ENCODE measurements at regions not wholly inside any gene's neighbourhood (a gene's known extent, or its start where the extent isn't known, plus 50 kb on each side); places are given as distances from the start of the nearest gene placed in this dataset.

GRCh38 chr2:56713161-56713676 lies 529.4 kb downstream of the CCDC85A start:
- peak; percentile 9 for DNase-seq

DNA sequence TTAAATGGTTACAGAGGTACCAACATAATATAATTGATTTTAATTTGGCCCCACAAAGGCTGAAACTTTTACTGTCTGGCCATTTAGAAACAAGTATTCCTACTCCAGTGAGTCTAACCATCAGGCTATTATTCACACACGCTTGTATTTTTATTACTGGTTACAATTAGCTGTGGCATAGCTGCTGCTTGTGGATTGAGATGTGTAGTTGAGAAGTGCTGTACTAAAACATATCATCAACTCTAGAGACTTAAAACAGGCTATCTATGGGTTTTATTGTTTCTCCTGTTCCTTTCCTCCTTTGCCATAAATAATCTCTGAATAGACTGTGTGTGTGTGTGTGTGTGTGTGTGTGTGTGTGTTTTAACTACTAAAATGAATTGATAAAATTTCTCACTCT lies 530.2 kb downstream of the CCDC85A start:
- DNase-seq = no peak

GRCh38 chr2:56714400-56714799 lies 530.6 kb downstream of the CCDC85A start:
- DNase-seq = no peak

GRCh38 chr2:56715683-56716082 lies 531.9 kb downstream of the CCDC85A start:
- DNase-seq = no peak

DNA sequence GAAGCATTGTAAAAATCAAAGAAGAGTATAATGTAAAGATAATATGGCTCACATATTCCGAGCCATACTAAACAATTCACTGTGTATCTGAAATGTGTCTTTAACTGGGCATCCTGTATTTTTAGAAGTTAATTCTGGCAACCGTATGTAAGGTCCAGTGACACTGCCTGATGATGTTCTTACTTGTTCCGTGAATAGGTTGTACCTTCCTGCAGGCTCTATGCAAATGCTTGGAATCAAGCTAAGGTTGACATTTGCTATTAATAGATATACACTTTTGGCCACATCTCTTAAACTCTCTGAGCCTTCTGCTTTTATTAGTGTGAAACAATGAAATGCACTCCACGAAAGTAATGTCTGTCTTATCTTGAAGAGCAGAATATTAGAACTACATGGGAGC lies 534.6 kb downstream of the CCDC85A start:
- DNase-seq = no peak

GRCh38 chr2:56729212-56729611 lies 545.4 kb downstream of the CCDC85A start:
- DNase-seq = no peak

DNA sequence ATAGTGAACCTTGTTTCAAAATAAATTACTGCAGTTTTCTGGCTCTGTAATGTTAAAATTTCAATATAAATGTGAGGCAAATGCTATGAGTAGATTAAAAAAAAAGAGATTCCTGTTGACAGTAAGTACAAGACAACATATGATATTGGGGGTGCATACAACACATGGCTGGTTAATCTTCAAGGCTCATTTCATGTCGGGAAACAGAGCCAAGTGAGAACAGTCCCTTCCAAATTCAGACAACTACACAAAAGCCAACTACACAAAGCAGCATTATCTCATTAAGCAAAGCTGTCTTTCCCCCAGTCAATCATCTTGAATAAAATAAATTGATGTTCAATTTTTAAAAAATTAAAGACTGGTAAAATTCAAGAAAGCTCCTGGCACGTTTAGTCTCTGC lies 549.2 kb downstream of the CCDC85A start:
- no peak for DNase-seq

GRCh38 chr2:56739413-56739812 lies 555.6 kb downstream of the CCDC85A start:
- no peak for DNase-seq

GRCh38 chr2:56741601-56742102 lies 557.9 kb downstream of the CCDC85A start:
- no peak for DNase-seq

DNA sequence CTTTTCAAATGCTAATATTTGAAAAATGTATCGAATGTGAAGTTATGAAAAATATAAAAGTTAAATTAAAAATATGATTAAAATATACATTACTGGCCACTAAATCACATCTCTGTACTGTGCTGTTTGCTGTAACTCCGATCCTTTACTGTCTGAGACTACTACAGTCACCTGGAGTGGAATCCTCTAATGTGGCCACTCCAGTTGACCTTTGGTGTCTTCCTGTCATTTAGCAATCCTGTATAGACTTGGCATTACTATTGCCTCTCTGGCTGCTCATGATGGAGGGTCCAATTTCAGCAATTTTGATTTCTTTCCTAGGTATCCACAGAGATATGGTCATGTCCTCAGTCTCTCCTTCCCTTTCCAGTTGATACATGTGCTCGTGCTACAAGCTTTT lies 560.0 kb downstream of the CCDC85A start:
- DNase-seq = no peak

- peak; percentile 15 for DNase-seq
Observed at GRCh38 chr2:56749152-56749752, 565.5 kb downstream of the CCDC85A start.

DNA sequence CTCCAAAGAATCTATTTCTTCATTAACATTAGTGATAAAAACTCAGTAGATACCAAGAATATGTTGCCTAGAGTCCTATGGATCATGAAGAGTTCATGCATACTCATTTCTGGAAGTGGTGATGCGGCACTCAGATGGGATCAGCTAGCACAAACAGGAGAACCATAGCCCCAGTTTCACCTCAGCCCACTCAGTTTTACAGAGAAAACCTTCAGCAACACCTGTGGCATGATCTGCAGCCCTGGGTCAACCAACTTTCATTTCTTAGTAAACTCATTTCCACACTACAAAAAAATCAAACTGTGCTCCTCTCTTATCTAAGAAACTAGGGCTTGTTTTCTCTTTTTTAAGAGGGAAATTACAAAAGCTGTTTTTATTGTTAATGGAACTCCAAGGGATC lies 569.4 kb downstream of the CCDC85A start:
- DNase-seq = no peak

- no peak for DNase-seq
Observed at GRCh38 chr2:56754066-56754615, 570.4 kb downstream of the CCDC85A start.

DNA sequence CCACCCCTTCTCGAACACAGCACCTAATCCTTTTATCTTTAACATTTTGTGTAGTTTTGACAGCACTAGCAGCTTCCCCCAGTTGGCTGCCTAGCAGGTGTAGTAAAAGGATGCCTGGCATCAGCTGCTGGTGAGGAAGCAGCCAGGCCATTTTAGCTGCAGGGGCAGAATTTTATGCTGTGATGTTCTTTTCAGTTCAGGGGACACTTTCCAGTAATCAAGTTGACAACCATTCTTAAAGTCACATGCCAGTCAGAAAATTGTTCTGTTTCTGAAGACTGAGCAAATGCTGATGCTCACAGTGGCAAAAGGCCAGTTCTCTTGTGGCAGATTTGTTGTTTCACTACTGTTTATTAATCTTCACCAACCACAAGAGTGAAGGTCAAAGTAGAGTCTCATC lies 570.8 kb downstream of the CCDC85A start:
- DNase-seq = no peak

DNA sequence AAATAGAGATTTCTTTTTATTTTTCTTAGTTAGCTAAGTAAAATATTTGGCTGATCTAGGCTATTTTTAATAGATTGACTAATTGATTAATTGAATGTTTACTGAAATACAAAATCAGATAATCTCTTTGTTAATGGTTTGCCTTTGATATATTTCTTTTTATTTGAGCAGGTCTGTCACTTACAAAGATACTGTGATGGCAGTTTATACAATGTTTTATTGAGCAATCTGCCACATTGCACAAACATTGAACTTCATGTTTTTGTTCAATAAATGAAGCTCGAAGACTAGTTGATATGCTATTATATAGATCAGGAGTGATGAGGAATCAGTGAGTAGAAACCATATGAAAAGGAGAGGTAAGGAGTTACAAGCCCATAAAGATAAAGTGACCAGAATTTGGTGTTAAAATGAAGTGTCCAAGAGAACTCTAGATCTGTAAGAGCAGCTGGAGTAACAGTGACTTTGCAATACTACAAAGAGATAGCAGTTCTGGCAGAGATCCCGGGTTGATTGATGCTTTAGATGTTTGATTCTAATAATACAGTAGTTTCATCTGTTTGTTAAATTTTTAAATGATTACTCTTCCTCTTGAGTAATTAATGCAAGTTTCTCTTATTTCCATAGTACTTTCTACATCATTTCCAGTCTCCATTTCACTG lies 574.2 kb downstream of the CCDC85A start:
- DNase-seq = no peak

- no peak for DNase-seq
Observed at GRCh38 chr2:56763683-56764082, 579.9 kb downstream of the CCDC85A start.

GRCh38 chr2:56768973-56769372 lies 585.2 kb downstream of the CCDC85A start:
- no peak for DNase-seq

- DNase-seq = no peak
Observed at GRCh38 chr2:56770490-56770889, 586.7 kb downstream of the CCDC85A start.

- DNase-seq = no peak
Observed at GRCh38 chr2:56784046-56784445, 600.3 kb downstream of the CCDC85A start.

DNA sequence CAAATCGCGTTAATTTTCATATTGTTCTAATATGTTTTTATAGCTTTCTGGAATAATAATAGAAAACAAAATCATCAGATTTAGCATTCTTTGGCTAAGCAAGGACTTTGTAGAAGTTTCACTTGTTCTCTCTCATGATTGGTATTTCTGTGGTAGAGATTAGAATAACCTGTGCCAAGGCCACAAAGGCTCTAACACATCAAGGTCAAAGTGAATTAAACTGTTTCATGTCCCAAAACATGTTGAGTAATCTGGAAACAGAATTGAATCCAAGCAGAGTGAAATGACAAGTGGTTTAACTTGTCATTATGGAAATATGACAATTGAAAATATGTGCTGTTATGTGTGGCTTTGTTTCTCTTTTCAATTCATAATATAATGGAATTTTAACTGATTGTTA lies 617.4 kb downstream of the CCDC85A start:
- DNase-seq = no peak

- no peak for DNase-seq
Observed at GRCh38 chr2:56801770-56802169, 618.0 kb downstream of the CCDC85A start.

- no peak for DNase-seq
Observed at GRCh38 chr2:56803596-56803995, 619.8 kb downstream of the CCDC85A start.

DNA sequence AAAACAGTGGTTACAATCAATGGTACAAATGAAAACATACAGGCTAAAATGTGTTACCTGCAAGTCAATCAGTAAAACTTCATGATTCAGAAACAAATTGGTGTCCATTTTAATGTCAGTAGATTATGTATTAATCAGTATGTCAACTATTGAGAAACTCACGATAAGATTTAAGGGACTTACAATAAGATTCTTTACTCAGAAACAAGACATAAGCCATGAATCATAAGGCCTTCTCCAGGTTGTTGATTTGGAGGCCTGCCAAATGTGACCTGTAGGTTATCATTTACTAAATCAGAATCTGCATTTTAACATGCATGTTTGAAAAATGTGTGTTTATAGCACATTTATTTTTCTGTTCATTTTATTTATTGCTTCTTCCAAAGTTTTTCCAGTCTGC lies 623.1 kb downstream of the CCDC85A start:
- DNase-seq = no peak

DNA sequence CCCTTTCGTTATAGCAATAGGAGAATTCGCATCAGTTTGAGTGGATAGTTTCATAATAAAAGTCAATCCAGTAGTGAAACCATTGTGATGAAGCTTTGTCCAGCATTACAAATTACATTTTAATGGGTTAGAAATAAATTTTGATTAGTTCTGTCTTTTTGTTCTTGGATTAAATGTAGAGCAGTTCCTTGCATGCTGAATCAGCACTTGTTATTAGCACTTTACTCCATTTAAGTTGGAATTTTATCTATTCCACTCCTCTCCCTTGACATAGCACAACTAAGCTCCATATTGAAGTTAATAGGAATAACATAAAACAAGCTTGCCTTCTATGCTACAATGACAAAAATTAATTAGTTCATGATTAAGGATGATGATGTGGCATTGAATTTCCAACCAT lies 624.1 kb downstream of the CCDC85A start:
- DNase-seq = no peak
